ENCODE measurements at regions not wholly inside any gene's neighbourhood (a gene's known extent, or its start where the extent isn't known, plus 50 kb on each side); places are given as distances from the start of the nearest gene placed in this dataset.

- WGBS, 2 donors: 77 to 88% methylated on average over 4 of the region's 4 CpGs
Measured at GRCh38 chr17:68778726-68779125, 176.5 kb downstream of the ABCA8 start.

GRCh38 chr17:68777856-68778694 lies 176.9 kb upstream of the FAM20A start:
- no peak overlapping the region for H3K4me3 ChIP-seq (ENCODE audit: low read depth, poor library complexity, severe bottlenecking)
- 44 to 49% methylated on average over 10 of the region's 10 CpGs for WGBS, 2 donors
- no peak for DNase-seq (ENCODE audit: low spot score in 2 of 2)
- TF ChIP-seq, protein P1, sequence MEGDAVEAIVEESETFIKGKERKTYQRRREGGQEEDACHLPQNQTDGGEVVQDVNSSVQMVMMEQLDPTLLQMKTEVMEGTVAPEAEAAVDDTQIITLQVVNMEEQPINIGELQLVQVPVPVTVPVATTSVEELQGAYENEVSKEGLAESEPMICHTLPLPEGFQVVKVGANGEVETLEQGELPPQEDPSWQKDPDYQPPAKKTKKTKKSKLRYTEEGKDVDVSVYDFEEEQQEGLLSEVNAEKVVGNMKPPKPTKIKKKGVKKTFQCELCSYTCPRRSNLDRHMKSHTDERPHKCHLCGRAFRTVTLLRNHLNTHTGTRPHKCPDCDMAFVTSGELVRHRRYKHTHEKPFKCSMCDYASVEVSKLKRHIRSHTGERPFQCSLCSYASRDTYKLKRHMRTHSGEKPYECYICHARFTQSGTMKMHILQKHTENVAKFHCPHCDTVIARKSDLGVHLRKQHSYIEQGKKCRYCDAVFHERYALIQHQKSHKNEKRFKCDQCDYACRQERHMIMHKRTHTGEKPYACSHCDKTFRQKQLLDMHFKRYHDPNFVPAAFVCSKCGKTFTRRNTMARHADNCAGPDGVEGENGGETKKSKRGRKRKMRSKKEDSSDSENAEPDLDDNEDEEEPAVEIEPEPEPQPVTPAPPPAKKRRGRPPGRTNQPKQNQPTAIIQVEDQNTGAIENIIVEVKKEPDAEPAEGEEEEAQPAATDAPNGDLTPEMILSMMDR (IDR thresholded peaks at IDR 0.05): no peak
- TF ChIP-seq POLR2A (IDR thresholded peaks at IDR 0.05): no peak
- intact Hi-C loops (cut with DNase I; ENCODE audit: low total_unique reads): loop anchor here (5.0 to 10.0 kb wide), 2 partner anchors 197 to 464 kb away; no protein-coding TSS in a partner anchor

More at GRCh38 chr17:68778726-68779125, 176.5 kb downstream of the ABCA8 start:
- no peak for DNase-seq (ENCODE audit: low spot score in 2 of 2)
- intact Hi-C loops (cut with DNase I; ENCODE audit: low total_unique reads): loop anchor here (5.0 to 10.0 kb wide), 2 partner anchors 196 to 464 kb away; no protein-coding TSS in a partner anchor
- TF ChIP-seq POLR2A (IDR thresholded peaks at IDR 0.05): no peak
- TF ChIP-seq, protein P1 (IDR thresholded peaks at IDR 0.05): no peak
- no peak overlapping the region for H3K4me3 ChIP-seq (ENCODE audit: low read depth, poor library complexity, severe bottlenecking)

DNA sequence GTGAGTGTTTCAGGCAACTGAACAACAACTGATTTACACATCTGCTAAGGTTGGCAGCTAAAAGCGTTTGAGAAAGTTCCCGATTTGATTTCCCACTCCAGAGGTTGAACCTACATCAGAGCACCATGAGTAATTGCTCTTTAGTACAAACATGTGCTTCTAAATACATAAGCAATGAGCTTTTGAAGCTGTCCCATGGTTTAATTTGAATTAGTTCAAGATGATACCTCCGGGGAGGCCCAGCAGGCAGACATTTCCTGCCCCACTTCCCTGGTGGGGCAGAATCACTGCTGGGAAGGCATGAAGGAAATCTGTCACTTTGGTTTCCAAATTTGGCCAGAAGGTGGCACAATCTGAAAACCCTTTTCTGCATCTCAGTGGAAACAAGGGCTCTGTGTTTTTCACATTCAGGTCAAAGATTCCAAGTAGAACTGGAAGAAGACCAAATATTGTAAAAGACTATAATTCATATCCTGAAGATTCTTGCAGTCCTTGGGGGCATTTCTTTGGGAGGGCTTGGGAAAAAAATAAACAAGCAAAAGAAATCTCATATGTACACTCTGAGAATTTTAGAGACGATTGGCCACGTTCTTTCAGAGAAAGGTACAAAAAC lies 176.2 kb upstream of the FAM20A start:
- DNase-seq (ENCODE audit: low spot score in 2 of 2): peak; percentile 81 to 91
- 24 to 31% methylated on average over 5 of the region's 5 CpGs for WGBS, 2 donors
- TF ChIP-seq, protein P1 (IDR thresholded peaks at IDR 0.05): no peak
- TF ChIP-seq POLR2A (IDR thresholded peaks at IDR 0.05): no peak
- no peak overlapping the region for H3K4me3 ChIP-seq (ENCODE audit: low read depth, poor library complexity, severe bottlenecking)
- intact Hi-C loops (cut with DNase I; ENCODE audit: low total_unique reads): loop anchor here (5.0 to 10.0 kb wide), 2 partner anchors 197 to 465 kb away; no protein-coding TSS in a partner anchor

- no peak overlapping the region for H3K4me3 ChIP-seq (ENCODE audit: low read depth, poor library complexity, severe bottlenecking)
- no peak for DNase-seq (ENCODE audit: low spot score in 2 of 2)
- intact Hi-C loops (cut with DNase I; ENCODE audit: low total_unique reads): loop anchor here (5.0 to 10.0 kb wide), 2 partner anchors 198 to 466 kb away; no protein-coding TSS in a partner anchor
- WGBS, 2 donors: 89 to 90% methylated on average over 3 of the region's 3 CpGs
- no peak for TF ChIP-seq POLR2A (IDR thresholded peaks at IDR 0.05)
- TF ChIP-seq, protein P1 (IDR thresholded peaks at IDR 0.05): no peak
Measured at GRCh38 chr17:68776451-68776850, 175.3 kb upstream of the FAM20A start.

DNA sequence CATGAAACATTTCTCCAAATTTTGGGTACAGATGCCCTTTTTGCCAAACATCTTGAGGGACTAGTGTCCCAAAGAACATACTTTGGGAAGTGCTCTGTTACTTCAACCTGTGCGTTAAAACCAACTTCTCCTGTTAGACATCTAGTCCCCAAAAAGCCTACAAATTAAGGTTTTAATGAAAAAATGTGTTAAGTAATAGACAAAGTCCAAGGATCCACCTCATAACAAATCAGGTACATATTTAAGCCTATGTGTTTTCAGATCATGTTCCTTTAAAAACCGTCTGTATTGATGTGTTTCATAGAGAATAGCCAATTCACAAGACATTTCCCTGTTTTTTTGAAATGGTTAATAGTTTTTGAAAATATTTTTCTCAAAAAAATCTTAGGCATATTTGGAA lies 174.8 kb upstream of the FAM20A start:
- no peak for TF ChIP-seq POLR2A (IDR thresholded peaks at IDR 0.05)
- no peak overlapping the region for H3K4me3 ChIP-seq (ENCODE audit: low read depth, poor library complexity, severe bottlenecking)
- no peak for DNase-seq (ENCODE audit: low spot score in 2 of 2)
- 93 to 95% methylated on average over 2 of the region's 2 CpGs for WGBS, 2 donors
- intact Hi-C loops (cut with DNase I; ENCODE audit: low total_unique reads): loop anchor here (5.0 to 10.0 kb wide), 2 partner anchors 199 to 466 kb away; no protein-coding TSS in a partner anchor

DNA sequence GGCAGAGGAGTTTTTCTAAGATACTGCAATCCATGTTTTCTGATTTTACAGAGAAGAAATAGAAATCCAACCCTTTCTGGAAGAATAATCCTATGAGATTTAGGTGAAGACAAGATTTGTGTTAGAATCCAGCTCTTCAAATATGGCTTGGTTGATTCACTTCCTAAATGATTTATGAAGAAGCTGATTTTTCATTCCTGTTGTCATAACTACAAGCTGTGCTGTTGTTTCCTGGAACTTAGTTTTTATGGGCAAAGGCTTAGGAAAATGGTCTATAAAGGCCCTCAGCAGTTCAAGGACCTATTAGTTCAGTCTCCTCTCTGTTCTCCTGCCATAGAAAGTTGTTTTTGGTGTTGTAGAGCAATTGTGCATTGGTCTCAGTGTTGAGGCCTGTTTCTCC lies 174.2 kb upstream of the FAM20A start:
- no peak for DNase-seq (ENCODE audit: low spot score in 2 of 2)
- TF ChIP-seq, protein P1 (IDR thresholded peaks at IDR 0.05): no peak
- intact Hi-C loops (cut with DNase I; ENCODE audit: low total_unique reads): loop anchor here (5.0 to 10.0 kb wide), 2 partner anchors 199 to 467 kb away; no protein-coding TSS in a partner anchor
- H3K4me3 ChIP-seq (ENCODE audit: low read depth, poor library complexity, severe bottlenecking): no peak overlapping the region

Data from lower leg skin (tissue), 4 donors.